ENCODE measurements at regions not wholly inside any gene's neighbourhood (a gene's known extent, or its start where the extent isn't known, plus 50 kb on each side); places are given as distances from the start of the nearest gene placed in this dataset.

DNA sequence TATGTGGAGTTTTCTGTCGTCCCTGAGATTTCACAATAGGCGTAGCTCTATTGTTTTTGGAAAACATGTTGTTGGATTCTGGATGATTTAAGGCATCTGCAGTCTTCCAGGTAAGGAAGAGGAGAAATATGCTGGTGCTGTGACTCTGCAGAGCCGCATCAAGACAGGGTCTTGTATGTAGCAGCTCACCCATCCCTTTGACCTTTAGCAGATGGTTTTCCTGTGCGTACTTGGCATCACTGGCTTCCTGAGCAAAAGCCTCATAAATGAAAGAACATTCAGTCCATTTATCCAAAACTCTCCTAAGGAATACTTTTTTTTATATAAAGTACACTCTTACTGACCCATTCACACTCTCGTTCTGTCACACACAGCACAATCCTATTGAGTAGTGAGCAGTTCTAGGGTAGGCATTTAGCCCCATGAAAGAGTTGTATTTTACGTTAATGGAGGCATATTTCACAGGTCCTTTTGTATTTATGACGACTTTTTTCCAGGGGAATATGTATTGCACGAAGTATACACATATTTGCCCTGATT is 443.9 kb downstream of the STK39 start:
- Histone ChIP-seq H3K36me3 (ENCODE audit: control insufficient read depth in 4 of 4, insufficient read depth in 4 of 4, low read length in 3 of 4) (no peaks in the 10 kb centered on the region), H3K27ac (ENCODE audit: insufficient read depth in 1 of 2, low read depth in 1 of 2, low read length in 2 of 2, poor library complexity in 1 of 2, severe bottlenecking in 2 of 2) (no peak overlapping the region), H3K27me3 (replicated peaks in 2 of 5; ENCODE audit: control insufficient read depth in 4 of 5, insufficient read depth in 5 of 5, low read length in 4 of 5) (no peaks in the 10 kb centered on the region), H3K4me3 (ENCODE audit: control insufficient read depth in 1 of 7, extremely low read depth in 1 of 7, insufficient read depth in 4 of 7, low read depth in 2 of 7, low read length in 6 of 7) (no peak overlapping the region), H3K4me1 (ENCODE audit: control extremely low read depth in 1 of 4, control insufficient read depth in 4 of 4, insufficient read depth in 4 of 4, low read length in 3 of 4) (no peaks in the 10 kb centered on the region), H3K9me3 (ENCODE audit: control extremely low read depth in 1 of 5, control insufficient read depth in 4 of 5, insufficient read depth in 2 of 5, low read depth in 1 of 5, low read length in 4 of 5) (no peaks in the 10 kb centered on the region)
- ChIA-PET CTCF (no interaction called here), POLR2A (no interaction called here)
- WGBS (ENCODE audit: insufficient coverage) = 99% methylated on average over 5 of the region's 8 CpGs
- no peak for DNase-seq

DNA sequence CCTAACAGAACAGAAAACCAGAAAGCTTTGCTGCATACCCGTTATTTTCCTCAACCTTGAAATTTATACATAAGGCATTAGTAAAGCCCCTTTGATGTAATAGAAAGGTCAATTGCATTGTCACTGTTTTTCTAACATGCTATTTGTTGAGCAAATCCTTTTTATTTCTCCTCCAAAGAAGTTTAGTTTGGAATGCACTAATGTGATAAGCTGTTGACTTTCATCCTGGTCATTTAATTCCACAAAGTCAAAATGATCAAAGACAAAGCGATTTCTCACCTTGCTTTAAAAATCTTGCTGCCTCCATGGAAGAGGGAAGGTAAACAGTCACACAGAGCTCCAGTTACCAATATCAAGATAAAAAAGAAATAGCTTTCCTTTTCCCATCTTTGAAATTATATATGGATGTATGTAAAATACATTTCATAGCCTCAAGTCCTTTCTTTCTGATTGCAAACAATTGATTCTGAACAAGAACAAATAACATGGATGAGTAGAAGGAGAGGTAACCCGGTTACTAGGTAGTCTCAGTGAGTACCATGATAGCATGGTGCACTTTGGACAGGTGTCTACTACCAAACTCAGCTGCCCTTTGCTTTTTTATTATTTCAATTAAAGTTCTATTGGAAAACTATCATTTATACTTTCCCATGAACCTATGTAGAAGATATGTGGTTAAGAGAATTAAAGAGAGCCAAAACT is 452.7 kb downstream of the STK39 start:
- Histone ChIP-seq H3K36me3 (ENCODE audit: control insufficient read depth in 4 of 4, insufficient read depth in 4 of 4, low read length in 3 of 4) (no peaks in the 10 kb centered on the region), H3K27ac (ENCODE audit: insufficient read depth in 1 of 2, low read depth in 1 of 2, low read length in 2 of 2, poor library complexity in 1 of 2, severe bottlenecking in 2 of 2) (no peak overlapping the region), H3K27me3 (replicated peaks in 2 of 5; ENCODE audit: control insufficient read depth in 4 of 5, insufficient read depth in 5 of 5, low read length in 4 of 5) (no peaks in the 10 kb centered on the region), H3K9me3 (ENCODE audit: control extremely low read depth in 1 of 5, control insufficient read depth in 4 of 5, insufficient read depth in 2 of 5, low read depth in 1 of 5, low read length in 4 of 5) (no peaks in the 10 kb centered on the region), H3K4me3 (ENCODE audit: control insufficient read depth in 1 of 7, extremely low read depth in 1 of 7, insufficient read depth in 4 of 7, low read depth in 2 of 7, low read length in 6 of 7) (no peak overlapping the region), H3K4me1 (ENCODE audit: control extremely low read depth in 1 of 4, control insufficient read depth in 4 of 4, insufficient read depth in 4 of 4, low read length in 3 of 4) (no peaks in the 10 kb centered on the region)
- no peak for DNase-seq
- ChIA-PET CTCF (no interaction called here), POLR2A (no interaction called here)
- 100% methylated on average over 1 of the region's 3 CpGs for WGBS (ENCODE audit: insufficient coverage)

GRCh38 chr2:167793725-167794124 is 453.7 kb downstream of the STK39 start:
- ChIA-PET CTCF (no interaction called here), POLR2A (no interaction called here)
- H3K27me3 ChIP-seq (replicated peaks in 2 of 5; ENCODE audit: control insufficient read depth in 4 of 5, insufficient read depth in 5 of 5, low read length in 4 of 5) = no peaks in the 10 kb centered on the region
- 90% methylated on average over 3 of the region's 3 CpGs for WGBS (ENCODE audit: insufficient coverage)
- H3K27ac ChIP-seq (ENCODE audit: insufficient read depth in 1 of 2, low read depth in 1 of 2, low read length in 2 of 2, poor library complexity in 1 of 2, severe bottlenecking in 2 of 2) = no peak overlapping the region
- no peaks in the 10 kb centered on the region for H3K4me1 ChIP-seq (ENCODE audit: control extremely low read depth in 1 of 4, control insufficient read depth in 4 of 4, insufficient read depth in 4 of 4, low read length in 3 of 4)
- no peak for DNase-seq
- no peaks in the 10 kb centered on the region for H3K9me3 ChIP-seq (ENCODE audit: control extremely low read depth in 1 of 5, control insufficient read depth in 4 of 5, insufficient read depth in 2 of 5, low read depth in 1 of 5, low read length in 4 of 5)
- no peak overlapping the region for H3K4me3 ChIP-seq (ENCODE audit: control insufficient read depth in 1 of 7, extremely low read depth in 1 of 7, insufficient read depth in 4 of 7, low read depth in 2 of 7, low read length in 6 of 7)
- H3K36me3 ChIP-seq (ENCODE audit: control insufficient read depth in 4 of 4, insufficient read depth in 4 of 4, low read length in 3 of 4) = no peaks in the 10 kb centered on the region

- Histone ChIP-seq H3K4me1 (ENCODE audit: control extremely low read depth in 1 of 4, control insufficient read depth in 4 of 4, insufficient read depth in 4 of 4, low read length in 3 of 4) (no peaks in the 10 kb centered on the region), H3K9me3 (ENCODE audit: control extremely low read depth in 1 of 5, control insufficient read depth in 4 of 5, insufficient read depth in 2 of 5, low read depth in 1 of 5, low read length in 4 of 5) (no peaks in the 10 kb centered on the region), H3K27ac (ENCODE audit: insufficient read depth in 1 of 2, low read depth in 1 of 2, low read length in 2 of 2, poor library complexity in 1 of 2, severe bottlenecking in 2 of 2) (no peak overlapping the region), H3K36me3 (ENCODE audit: control insufficient read depth in 4 of 4, insufficient read depth in 4 of 4, low read length in 3 of 4) (no peaks in the 10 kb centered on the region), H3K4me3 (ENCODE audit: control insufficient read depth in 1 of 7, extremely low read depth in 1 of 7, insufficient read depth in 4 of 7, low read depth in 2 of 7, low read length in 6 of 7) (no peak overlapping the region), H3K27me3 (replicated peaks in 2 of 5; ENCODE audit: control insufficient read depth in 4 of 5, insufficient read depth in 5 of 5, low read length in 4 of 5) (no peaks in the 10 kb centered on the region)
- CTCF ChIA-PET = interaction anchor here (0.6 kb wide), 1 partner anchor 11 kb away, joined by 4 read pairs; no protein-coding TSS in a partner anchor
- DNase-seq = no peak
- no CpG with 5 or more reads among the region's 1 CpG for WGBS (ENCODE audit: insufficient coverage)
- POLR2A ChIA-PET = no interaction called here
These were observed 455.3 kb downstream of the STK39 start for GRCh38 chr2:167792126-167792525.

DNA sequence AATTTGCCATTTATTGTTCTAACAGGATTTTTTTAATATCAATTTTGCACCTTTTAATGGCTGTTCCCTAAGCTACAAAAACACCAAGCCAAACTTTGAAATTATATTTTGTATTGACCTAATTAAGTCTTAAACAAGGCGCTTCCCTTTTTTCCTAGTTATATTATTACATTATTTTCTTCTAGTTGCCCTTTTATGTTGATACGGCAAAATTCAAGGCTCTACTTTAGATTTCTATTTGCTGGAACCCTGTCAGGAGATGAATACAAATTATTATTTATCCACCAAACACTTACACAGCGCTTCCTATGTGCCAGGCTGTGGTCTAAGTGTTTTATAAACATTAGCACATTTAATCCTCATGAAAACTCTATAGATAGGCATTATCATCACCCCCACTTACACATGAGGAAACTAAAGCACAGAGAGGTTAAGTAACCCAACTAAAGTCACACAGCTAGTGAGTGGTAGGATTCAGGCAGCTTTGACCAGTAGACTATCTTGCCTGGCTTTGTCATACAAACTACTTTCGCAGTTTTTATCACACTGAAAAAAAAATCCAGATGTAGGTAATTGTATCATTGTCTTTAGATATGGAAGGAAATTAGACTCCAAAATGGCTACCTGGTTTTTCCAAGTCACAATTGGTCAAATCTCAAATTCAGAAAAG is 456.5 kb downstream of the STK39 start:
- Histone ChIP-seq H3K36me3 (ENCODE audit: control insufficient read depth in 4 of 4, insufficient read depth in 4 of 4, low read length in 3 of 4) (no peaks in the 10 kb centered on the region), H3K27me3 (replicated peaks in 2 of 5; ENCODE audit: control insufficient read depth in 4 of 5, insufficient read depth in 5 of 5, low read length in 4 of 5) (no peaks in the 10 kb centered on the region), H3K4me3 (ENCODE audit: control insufficient read depth in 1 of 7, extremely low read depth in 1 of 7, insufficient read depth in 4 of 7, low read depth in 2 of 7, low read length in 6 of 7) (no peak overlapping the region), H3K9me3 (ENCODE audit: control extremely low read depth in 1 of 5, control insufficient read depth in 4 of 5, insufficient read depth in 2 of 5, low read depth in 1 of 5, low read length in 4 of 5) (no peaks in the 10 kb centered on the region), H3K4me1 (ENCODE audit: control extremely low read depth in 1 of 4, control insufficient read depth in 4 of 4, insufficient read depth in 4 of 4, low read length in 3 of 4) (no peaks in the 10 kb centered on the region), H3K27ac (ENCODE audit: insufficient read depth in 1 of 2, low read depth in 1 of 2, low read length in 2 of 2, poor library complexity in 1 of 2, severe bottlenecking in 2 of 2) (no peak overlapping the region)
- CTCF ChIA-PET = no interaction called here
- no peak for DNase-seq
- 100% methylated on average over 2 of the region's 4 CpGs for WGBS (ENCODE audit: insufficient coverage)
- POLR2A ChIA-PET = no interaction called here

DNA sequence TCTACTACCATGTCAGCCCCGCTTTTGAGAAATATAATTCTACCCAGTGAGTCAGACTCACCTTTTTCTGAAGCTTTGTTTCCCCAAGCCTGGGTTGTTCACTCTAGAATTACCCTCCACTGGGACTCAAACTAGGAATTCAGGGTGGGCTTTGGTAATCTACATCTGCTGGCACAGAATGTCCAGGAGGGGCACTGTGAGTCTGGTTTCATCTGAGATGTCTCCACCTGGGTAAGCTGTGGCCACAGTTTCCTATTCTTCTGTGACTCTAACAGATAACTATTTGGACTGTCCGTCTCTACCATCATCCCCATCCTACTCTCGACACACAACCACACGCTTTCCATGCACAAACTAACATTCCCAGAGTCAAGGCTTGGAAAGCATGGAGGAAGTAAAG is 457.2 kb downstream of the STK39 start:
- WGBS (ENCODE audit: insufficient coverage) = 100% methylated on average over 1 of the region's 4 CpGs
- Histone ChIP-seq H3K4me1 (ENCODE audit: control extremely low read depth in 1 of 4, control insufficient read depth in 4 of 4, insufficient read depth in 4 of 4, low read length in 3 of 4) (no peaks in the 10 kb centered on the region), H3K9me3 (ENCODE audit: control extremely low read depth in 1 of 5, control insufficient read depth in 4 of 5, insufficient read depth in 2 of 5, low read depth in 1 of 5, low read length in 4 of 5) (no peaks in the 10 kb centered on the region), H3K36me3 (ENCODE audit: control insufficient read depth in 4 of 4, insufficient read depth in 4 of 4, low read length in 3 of 4) (no peaks in the 10 kb centered on the region), H3K27ac (ENCODE audit: insufficient read depth in 1 of 2, low read depth in 1 of 2, low read length in 2 of 2, poor library complexity in 1 of 2, severe bottlenecking in 2 of 2) (no peak overlapping the region), H3K4me3 (ENCODE audit: control insufficient read depth in 1 of 7, extremely low read depth in 1 of 7, insufficient read depth in 4 of 7, low read depth in 2 of 7, low read length in 6 of 7) (no peak overlapping the region), H3K27me3 (replicated peaks in 2 of 5; ENCODE audit: control insufficient read depth in 4 of 5, insufficient read depth in 5 of 5, low read length in 4 of 5) (no peaks in the 10 kb centered on the region)
- CTCF ChIA-PET = no interaction called here
- POLR2A ChIA-PET = no interaction called here
- DNase-seq = no peak

GRCh38 chr2:167787562-167787961 is 459.8 kb downstream of the STK39 start:
- CTCF ChIA-PET = no interaction called here
- POLR2A ChIA-PET = no interaction called here
- H3K27ac ChIP-seq (ENCODE audit: insufficient read depth in 1 of 2, low read depth in 1 of 2, low read length in 2 of 2, poor library complexity in 1 of 2, severe bottlenecking in 2 of 2) = no peak overlapping the region
- 100% methylated on average over 3 of the region's 3 CpGs for WGBS (ENCODE audit: insufficient coverage)
- H3K36me3 ChIP-seq (ENCODE audit: control insufficient read depth in 4 of 4, insufficient read depth in 4 of 4, low read length in 3 of 4) = no peaks in the 10 kb centered on the region
- H3K4me1 ChIP-seq (ENCODE audit: control extremely low read depth in 1 of 4, control insufficient read depth in 4 of 4, insufficient read depth in 4 of 4, low read length in 3 of 4) = no peaks in the 10 kb centered on the region
- no peak for DNase-seq
- H3K9me3 ChIP-seq (ENCODE audit: control extremely low read depth in 1 of 5, control insufficient read depth in 4 of 5, insufficient read depth in 2 of 5, low read depth in 1 of 5, low read length in 4 of 5) = no peaks in the 10 kb centered on the region
- no peak overlapping the region for H3K4me3 ChIP-seq (ENCODE audit: control insufficient read depth in 1 of 7, extremely low read depth in 1 of 7, insufficient read depth in 4 of 7, low read depth in 2 of 7, low read length in 6 of 7)
- no peaks in the 10 kb centered on the region for H3K27me3 ChIP-seq (replicated peaks in 2 of 5; ENCODE audit: control insufficient read depth in 4 of 5, insufficient read depth in 5 of 5, low read length in 4 of 5)
